Activated naive CD4-positive, alpha-beta T cell treated with anti-CD3 and anti-CD28 coated beads, Interleukin-2, amount 50 U/mL, for 24 hours (primary cell): ENCODE measurements at regions not wholly inside any gene's neighbourhood (a gene's known extent, or its start where the extent isn't known, plus 50 kb on each side); places are given as distances from the start of the nearest gene placed in this dataset.
A peak's percentile ranks its signal among the peaks of the same experiment; 100 is the strongest.

ENCODE experiments used
- H3K27ac Mint-ChIP-seq: one replicate; pipeline ENCODE4 v1.8.0; 2021; ENCODE audit warnings: mild to moderate bottlenecking, mixed read lengths
- H3K27me3 Mint-ChIP-seq: one replicate; pipeline ENCODE4 v1.8.0; 2021; ENCODE audit warnings: mixed read lengths
- H3K36me3 Mint-ChIP-seq: one replicate; pipeline ENCODE4 v1.8.0; 2021; ENCODE audit warnings: mixed read lengths
- H3K4me1 Mint-ChIP-seq: one replicate; pipeline ENCODE4 v1.8.0; 2021; ENCODE audit warnings: mixed read lengths
- H3K4me3 Mint-ChIP-seq: one replicate; pipeline ENCODE4 v1.8.0; 2021; ENCODE audit warnings: mild to moderate bottlenecking, mixed read lengths
- H3K9me3 Mint-ChIP-seq: one replicate; pipeline ENCODE4 v1.8.0; 2021; ENCODE audit warnings: mixed read lengths

- H3K36me3 Mint-ChIP-seq = no peaks in the 10 kb centered on the region
- H3K4me1 Mint-ChIP-seq = no peaks in the 10 kb centered on the region
- H3K27me3 Mint-ChIP-seq = peaks cover 6% of the 10 kb centered on the region
- no peak overlapping the region for H3K27ac Mint-ChIP-seq
- no peak overlapping the region for H3K4me3 Mint-ChIP-seq
- H3K9me3 Mint-ChIP-seq = no peaks in the 10 kb centered on the region
Measured at GRCh38 chr6:91020744-91021143, 433.9 kb upstream of the MAP3K7 start.

GRCh38 chr6:91018586-91018985 is 431.7 kb upstream of the MAP3K7 start:
- no peak overlapping the region for H3K4me3 Mint-ChIP-seq
- no peaks in the 10 kb centered on the region for H3K4me1 Mint-ChIP-seq
- peaks cover 6% of the 10 kb centered on the region for H3K27me3 Mint-ChIP-seq
- H3K9me3 Mint-ChIP-seq = no peaks in the 10 kb centered on the region
- H3K36me3 Mint-ChIP-seq = no peaks in the 10 kb centered on the region
- H3K27ac Mint-ChIP-seq = no peak overlapping the region

- Mint-ChIP-seq H3K36me3 (no peaks in the 10 kb centered on the region), H3K4me3 (no peak overlapping the region), H3K27me3 (peaks cover 3% of the 10 kb centered on the region), H3K27ac (no peak overlapping the region), H3K4me1 (no peaks in the 10 kb centered on the region), H3K9me3 (no peaks in the 10 kb centered on the region)
Measured at GRCh38 chr6:91013511-91013910, 426.6 kb upstream of the MAP3K7 start.

- no peaks in the 10 kb centered on the region for H3K36me3 Mint-ChIP-seq
- no peak overlapping the region for H3K27ac Mint-ChIP-seq
- no peaks in the 10 kb centered on the region for H3K27me3 Mint-ChIP-seq
- H3K4me1 Mint-ChIP-seq = no peaks in the 10 kb centered on the region
- H3K4me3 Mint-ChIP-seq = no peak overlapping the region
- no peaks in the 10 kb centered on the region for H3K9me3 Mint-ChIP-seq
Measured at GRCh38 chr6:90997076-90997475, 410.2 kb upstream of the MAP3K7 start.

GRCh38 chr6:90993770-90994169 is 406.9 kb upstream of the MAP3K7 start:
- no peak overlapping the region for H3K27ac Mint-ChIP-seq
- no peaks in the 10 kb centered on the region for H3K27me3 Mint-ChIP-seq
- H3K4me3 Mint-ChIP-seq = no peak overlapping the region
- no peaks in the 10 kb centered on the region for H3K36me3 Mint-ChIP-seq
- H3K4me1 Mint-ChIP-seq = no peaks in the 10 kb centered on the region
- no peaks in the 10 kb centered on the region for H3K9me3 Mint-ChIP-seq

- H3K4me3 Mint-ChIP-seq = no peak overlapping the region
- H3K4me1 Mint-ChIP-seq = no peaks in the 10 kb centered on the region
- H3K27me3 Mint-ChIP-seq = peaks cover 2% of the 10 kb centered on the region
- no peaks in the 10 kb centered on the region for H3K36me3 Mint-ChIP-seq
- H3K9me3 Mint-ChIP-seq = no peaks in the 10 kb centered on the region
- no peak overlapping the region for H3K27ac Mint-ChIP-seq
Measured at GRCh38 chr6:90989763-90990162, 402.9 kb upstream of the MAP3K7 start.

GRCh38 chr6:90984066-90984465 is 397.2 kb upstream of the MAP3K7 start:
- no peak overlapping the region for H3K4me3 Mint-ChIP-seq
- H3K9me3 Mint-ChIP-seq = no peaks in the 10 kb centered on the region
- peaks cover 4% of the 10 kb centered on the region for H3K27me3 Mint-ChIP-seq
- H3K4me1 Mint-ChIP-seq = no peaks in the 10 kb centered on the region
- no peaks in the 10 kb centered on the region for H3K36me3 Mint-ChIP-seq
- H3K27ac Mint-ChIP-seq = no peak overlapping the region

- Mint-ChIP-seq H3K27me3 (peaks cover 4% of the 10 kb centered on the region), H3K9me3 (no peaks in the 10 kb centered on the region), H3K36me3 (no peaks in the 10 kb centered on the region), H3K4me3 (no peak overlapping the region), H3K27ac (peak overlapping the region; percentile 19), H3K4me1 (no peaks in the 10 kb centered on the region)
Measured at GRCh38 chr6:90983462-90983861, 396.6 kb upstream of the MAP3K7 start.

GRCh38 chr6:90982581-90982980 is 395.7 kb upstream of the MAP3K7 start:
- Mint-ChIP-seq H3K27ac (peak overlapping the region; percentile 32), H3K4me3 (no peak overlapping the region), H3K36me3 (no peaks in the 10 kb centered on the region), H3K4me1 (no peaks in the 10 kb centered on the region), H3K9me3 (no peaks in the 10 kb centered on the region), H3K27me3 (peaks cover 5% of the 10 kb centered on the region)

- Mint-ChIP-seq H3K27ac (no peak overlapping the region), H3K36me3 (no peaks in the 10 kb centered on the region), H3K9me3 (no peaks in the 10 kb centered on the region)
Measured at GRCh38 chr6:90982051-90982450, 395.2 kb upstream of the MAP3K7 start.

GRCh38 chr6:90978046-90978445 is 391.2 kb upstream of the MAP3K7 start:
- Mint-ChIP-seq H3K4me1 (no peaks in the 10 kb centered on the region), H3K9me3 (no peaks in the 10 kb centered on the region), H3K27ac (no peak overlapping the region), H3K4me3 (no peak overlapping the region), H3K36me3 (no peaks in the 10 kb centered on the region), H3K27me3 (peaks cover 5% of the 10 kb centered on the region)

More at GRCh38 chr6:90982051-90982450, 395.2 kb upstream of the MAP3K7 start:
- Mint-ChIP-seq H3K4me1 (no peaks in the 10 kb centered on the region), H3K27me3 (peaks cover 3% of the 10 kb centered on the region), H3K4me3 (no peak overlapping the region)

- no peaks in the 10 kb centered on the region for H3K4me1 Mint-ChIP-seq
- H3K9me3 Mint-ChIP-seq = no peaks in the 10 kb centered on the region
- peaks cover 5% of the 10 kb centered on the region for H3K27me3 Mint-ChIP-seq
Measured at GRCh38 chr6:90977513-90977912, 390.6 kb upstream of the MAP3K7 start.

GRCh38 chr6:90976341-90976740 is 389.5 kb upstream of the MAP3K7 start:
- Mint-ChIP-seq H3K36me3 (no peaks in the 10 kb centered on the region), H3K4me1 (no peaks in the 10 kb centered on the region), H3K4me3 (no peak overlapping the region), H3K27ac (no peak overlapping the region), H3K9me3 (no peaks in the 10 kb centered on the region), H3K27me3 (peaks cover 5% of the 10 kb centered on the region)

More at GRCh38 chr6:90977513-90977912, 390.6 kb upstream of the MAP3K7 start:
- Mint-ChIP-seq H3K36me3 (no peaks in the 10 kb centered on the region), H3K4me3 (no peak overlapping the region), H3K27ac (no peak overlapping the region)

GRCh38 chr6:90975741-90976140 is 388.9 kb upstream of the MAP3K7 start:
- Mint-ChIP-seq H3K27me3 (peaks cover 5% of the 10 kb centered on the region), H3K27ac (no peak overlapping the region), H3K36me3 (no peaks in the 10 kb centered on the region), H3K9me3 (no peaks in the 10 kb centered on the region), H3K4me1 (no peaks in the 10 kb centered on the region), H3K4me3 (no peak overlapping the region)

GRCh38 chr6:90973188-90973587 is 386.3 kb upstream of the MAP3K7 start:
- peaks cover 7% of the 10 kb centered on the region for H3K27me3 Mint-ChIP-seq
- no peaks in the 10 kb centered on the region for H3K36me3 Mint-ChIP-seq
- no peak overlapping the region for H3K27ac Mint-ChIP-seq
- H3K4me1 Mint-ChIP-seq = no peaks in the 10 kb centered on the region
- no peaks in the 10 kb centered on the region for H3K9me3 Mint-ChIP-seq
- H3K4me3 Mint-ChIP-seq = no peak overlapping the region

GRCh38 chr6:90970672-90971071 is 383.8 kb upstream of the MAP3K7 start:
- H3K27ac Mint-ChIP-seq = no peak overlapping the region
- no peak overlapping the region for H3K4me3 Mint-ChIP-seq
- H3K9me3 Mint-ChIP-seq = no peaks in the 10 kb centered on the region
- peaks cover 6% of the 10 kb centered on the region for H3K27me3 Mint-ChIP-seq
- no peaks in the 10 kb centered on the region for H3K36me3 Mint-ChIP-seq
- no peaks in the 10 kb centered on the region for H3K4me1 Mint-ChIP-seq

- Mint-ChIP-seq H3K4me1 (no peaks in the 10 kb centered on the region), H3K27me3 (peaks cover 4% of the 10 kb centered on the region), H3K27ac (no peak overlapping the region), H3K36me3 (no peaks in the 10 kb centered on the region), H3K4me3 (no peak overlapping the region), H3K9me3 (no peaks in the 10 kb centered on the region)
Measured at GRCh38 chr6:90967471-90967870, 380.6 kb upstream of the MAP3K7 start.
